Psoas muscle (tissue), 7 donors: ENCODE measurements at regions not wholly inside any gene's neighbourhood (a gene's known extent, or its start where the extent isn't known, plus 50 kb on each side); places are given as distances from the start of the nearest gene placed in this dataset.

Source experiments
- ATAC-seq, 4 donors: fragments of 200-7000 bp; cut with Tn5 transposase; one replicate each; pipeline ENCODE4 v1.9.1; 2020; ENCODE audit warnings: moderate library complexity in 3 of 4, mild to moderate bottlenecking in 2 of 4
- DNase-seq, 2 donors: peaks; one replicate each; pipeline ENCODE4 v3.0.0-alpha.2; 2020
- H3K27ac ChIP-seq: fragments of 200-600 bp; one replicate; pipeline ENCODE4 v1.8.0; 2022
- H3K27me3 ChIP-seq, 3 donors: fragments of 200-600 bp in 1 of 3; one replicate each; pipeline versions ENCODE4 v1.6.1 to v1.8.0; 2013 to 2022; ENCODE audit warnings: low read length in 2 of 3, mild to moderate bottlenecking in 2 of 3, moderate library complexity in 1 of 3; ENCODE audit not compliant: insufficient read depth in 3 of 3
- H3K36me3 ChIP-seq, 2 donors: fragments of 200-600 bp in 1 of 2; one replicate each; pipeline versions ENCODE4 v1.6.1 to v1.8.0; 2013 to 2022; ENCODE audit warnings: low read depth in 1 of 2, mild to moderate bottlenecking in 1 of 2, moderate library complexity in 1 of 2; ENCODE audit not compliant: insufficient read depth in 1 of 2
- H3K4me1 ChIP-seq: fragments of 200-600 bp; one replicate; pipeline ENCODE4 v1.8.0; 2022
- H3K4me3 ChIP-seq: fragments of 200-600 bp; one replicate; pipeline ENCODE4 v1.8.0; 2022; ENCODE audit warnings: mild to moderate bottlenecking
- H3K9me3 ChIP-seq: fragments of 200-600 bp; one replicate; pipeline ENCODE4 v1.8.0; 2022
- CTCF ChIP-seq: fragments of 200-600 bp; IDR thresholded peaks from one replicate; pipeline ENCODE4 v1.8.0; 2022; ENCODE audit warnings: antibody characterized with exemption
- WGBS, 3 donors: extraction: QIAGEN DNeasy Blood & Tissue Kit; methylation state at CpG; one replicate each; pipeline versions ENCODE4 v1.1.6 to v1.1.7; 2013; 5-methylcytosine and 5-hydroxymethylcytosine counted together
- intact Hi-C, 2 donors: fragments of 100-400 bp; cut with DNase I; formaldehyde crosslinking; loops; one replicate each; pipeline versions ENCODE4 v1.11.0 to v1.14.2; 2022
- donor health status: healthy with polysubstance abuse.
- donor health status: DM: no; HTN: no; CAD: no; lungs with moderate emphysema.
- donor health status: Bipolar disorder and iron deficiency.
- donor health status: healthy.
- donor health status: DM: yes; HTN: yes; CAD: no.
- donor health status: DM: no; HTN: no; CAD: no.
- donor health status: DM: yes; HTN: yes; CAD: no.

DNA sequence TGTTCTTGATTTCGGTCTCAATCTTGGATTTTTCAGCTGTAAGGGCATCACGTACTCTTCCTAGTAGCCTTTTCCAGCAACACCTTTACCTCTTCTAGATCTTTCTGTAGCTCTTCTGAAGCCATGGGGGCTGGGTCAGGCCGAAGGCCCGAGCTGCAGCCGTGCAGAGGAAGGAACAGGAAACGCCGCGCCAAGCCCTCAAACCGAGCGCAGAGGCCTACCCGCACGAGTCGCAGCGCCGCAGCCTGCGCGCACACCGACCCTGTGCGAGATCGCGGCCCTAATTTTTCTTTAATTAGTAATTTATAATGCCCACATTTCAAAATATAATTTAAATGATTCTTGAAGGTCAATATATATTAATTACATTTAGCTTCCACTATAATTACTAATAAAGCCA, 483.8 kb downstream of the NUP35 start:
- Histone ChIP-seq H3K27me3 (no peaks in the 10 kb centered on the region), H3K9me3 (no peaks in the 10 kb centered on the region), H3K4me3 (no peak overlapping the region), H3K4me1 (no peaks in the 10 kb centered on the region), H3K36me3 (no peaks in the 10 kb centered on the region), H3K27ac (no peak overlapping the region)
- intact Hi-C loops, result no loop called here
- DNase-seq (no peak), ATAC-seq (no peak)
- whole genome bisulfite sequencing, 3 donors, result 94 to 96% (median 96%) methylated on average over 21 of the region's 21 CpGs
- TF ChIP-seq CTCF, result no peak

- no peaks in the 10 kb centered on the region for H3K27me3 ChIP-seq
- DNase-seq (no peak), ATAC-seq (no peak)
- H3K4me1 ChIP-seq, result no peaks in the 10 kb centered on the region
- H3K9me3 ChIP-seq, result no peaks in the 10 kb centered on the region
- no peak overlapping the region for H3K4me3 ChIP-seq
- H3K27ac ChIP-seq, result no peak overlapping the region
- intact Hi-C loops, result no loop called here
- no peak for TF ChIP-seq CTCF
- WGBS, 3 donors, result 74 to 94% (median 79%) methylated on average over 1 of the region's 1 CpG
- no peaks in the 10 kb centered on the region for H3K36me3 ChIP-seq
These were observed 484.5 kb downstream of the NUP35 start for GRCh38 chr2:183608747-183609146.

DNA sequence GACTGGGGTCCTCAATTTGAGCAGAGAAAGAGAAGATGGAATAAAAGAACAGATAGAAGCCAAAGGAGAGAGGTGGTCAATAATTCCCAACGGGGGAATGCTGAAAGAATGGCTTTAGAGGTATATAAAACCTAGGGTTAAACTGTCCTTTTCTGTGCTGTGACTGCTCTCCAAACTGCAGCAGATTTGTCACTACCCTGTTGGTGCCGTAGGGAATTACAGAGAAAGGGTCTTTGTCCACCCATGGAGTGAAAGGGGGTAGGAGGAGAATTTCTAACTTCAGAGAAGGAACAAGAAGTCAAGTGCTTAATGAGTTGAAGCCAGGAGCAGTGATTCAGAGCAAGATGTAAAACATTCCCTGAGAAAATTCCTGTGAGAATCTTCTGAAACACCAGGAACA, 486.5 kb downstream of the NUP35 start:
- Histone ChIP-seq H3K27ac (no peak overlapping the region), H3K4me1 (peaks cover 7% of the 10 kb centered on the region), H3K4me3 (no peak overlapping the region), H3K27me3 (no peaks in the 10 kb centered on the region), H3K36me3 (no peaks in the 10 kb centered on the region), H3K9me3 (no peaks in the 10 kb centered on the region)
- no peak for ATAC-seq
- TF ChIP-seq CTCF, result no peak
- WGBS, 3 donors, result 41 to 76% (median 56%) methylated on average over 2 of the region's 2 CpGs
- DNase-seq, result no peak
- intact Hi-C loops, result no loop called here

DNA sequence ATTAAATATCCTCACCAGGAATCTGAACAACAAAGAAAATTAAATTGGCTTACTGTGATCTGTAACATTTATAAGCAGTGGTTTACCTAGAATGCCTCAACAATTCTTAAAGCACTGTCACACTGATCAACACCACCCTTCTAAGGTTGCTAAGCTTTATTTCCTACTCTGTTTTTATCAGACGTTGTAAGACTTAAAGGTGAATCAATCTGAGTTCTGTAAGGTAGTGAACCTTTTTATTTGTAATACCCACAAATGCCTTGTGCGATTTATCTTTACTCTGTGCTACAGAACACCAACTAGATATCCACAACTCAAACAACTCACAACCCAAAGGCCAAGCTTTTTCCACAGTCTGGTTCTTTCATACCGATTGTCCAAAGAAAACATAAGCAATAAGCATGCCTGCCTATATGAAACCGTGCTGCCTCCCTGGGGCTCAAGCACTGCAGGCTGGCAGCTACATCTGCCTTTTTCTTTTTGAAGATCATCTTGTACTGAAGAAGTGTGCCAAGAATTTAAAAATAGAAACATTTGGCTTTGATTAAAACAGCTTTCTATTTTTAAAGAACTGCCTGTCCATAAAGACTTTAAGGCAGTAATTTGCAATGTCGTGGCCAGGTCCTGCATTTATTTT, 490.7 kb downstream of the NUP35 start:
- Histone ChIP-seq H3K27ac (peak overlapping the region; percentile 70), H3K4me3 (peak overlapping the region; percentile 2), H3K36me3 (no peaks in the 10 kb centered on the region), H3K4me1 (peaks cover 7% of the 10 kb centered on the region), H3K9me3 (no peaks in the 10 kb centered on the region), H3K27me3 (no peaks in the 10 kb centered on the region)
- no peak for TF ChIP-seq CTCF
- intact Hi-C loops, result no loop called here
- WGBS, 3 donors, result 15 to 31% (median 26%) methylated on average over 5 of the region's 5 CpGs
- peak; percentile 77 to 99 (median 93) for ATAC-seq
- peak; percentile 13 to 58 for DNase-seq

DNA sequence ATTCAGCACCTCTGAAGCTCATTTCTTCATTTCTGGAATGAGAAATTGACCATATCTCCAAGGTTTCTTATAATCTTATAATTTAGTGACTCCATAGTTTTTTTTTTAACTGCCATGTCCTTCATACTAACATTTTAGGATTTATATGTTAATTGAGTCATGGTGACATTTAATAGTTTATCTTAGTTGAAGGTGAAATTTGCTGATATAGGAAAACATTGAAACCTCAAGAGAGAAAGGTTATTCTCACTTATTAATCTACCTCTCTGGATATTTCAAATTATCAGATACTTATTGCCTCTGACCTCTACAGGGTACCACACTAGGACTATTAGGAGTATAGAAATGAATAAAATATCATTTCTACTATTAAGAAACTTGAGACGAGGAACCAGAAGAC, 499.0 kb downstream of the NUP35 start:
- ATAC-seq (no peak), DNase-seq (no peak)
- H3K27me3 ChIP-seq, result no peaks in the 10 kb centered on the region
- intact Hi-C loops, result no loop called here
- no peaks in the 10 kb centered on the region for H3K9me3 ChIP-seq
- no peaks in the 10 kb centered on the region for H3K4me1 ChIP-seq
- H3K36me3 ChIP-seq, result no peaks in the 10 kb centered on the region
- H3K4me3 ChIP-seq, result no peak overlapping the region
- H3K27ac ChIP-seq, result no peak overlapping the region
- no peak for TF ChIP-seq CTCF
- WGBS, 3 donors, result 85 to 94% (median 88%) methylated on average over 1 of the region's 1 CpG
